Adipocyte (in vitro differentiated cells): ENCODE measurements at regions not wholly inside any gene's neighbourhood (a gene's known extent, or its start where the extent isn't known, plus 50 kb on each side); places are given as distances from the start of the nearest gene placed in this dataset.

Experiments used
- DNase-seq: peaks from one replicate; pipeline ENCODE4 v3.0.0-alpha.2; 2015; ENCODE audit warnings: low read depth
- H3K27me3 ChIP-seq: replicated peaks from 2 replicates; pipeline ENCODE4 v1.7.0; 2013; ENCODE audit warnings: mild to moderate bottlenecking, low read length, moderate library complexity; ENCODE audit not compliant: control insufficient read depth, insufficient read depth
- H3K36me3 ChIP-seq: 2 replicates; pipeline ENCODE4 v1.7.0; 2013; ENCODE audit warnings: low read length, mild to moderate bottlenecking, moderate library complexity; ENCODE audit not compliant: control insufficient read depth, insufficient read depth, severe bottlenecking
- H3K4me1 ChIP-seq: 2 replicates; pipeline ENCODE4 v1.7.0; 2013; ENCODE audit warnings: mild to moderate bottlenecking, low read length, moderate library complexity; ENCODE audit not compliant: control insufficient read depth, insufficient read depth
- H3K4me3 ChIP-seq: 2 replicates; pipeline ENCODE4 v1.7.0; 2013; ENCODE audit warnings: mild to moderate bottlenecking, low read length, moderate library complexity
- H3K9ac ChIP-seq: 2 replicates; pipeline ENCODE4 v1.7.0; 2013; ENCODE audit warnings: mild to moderate bottlenecking, low read length, moderate library complexity
- H3K9me3 ChIP-seq: 2 replicates; pipeline ENCODE4 v1.7.0; 2013; ENCODE audit warnings: mild to moderate bottlenecking, low read length, moderate library complexity; ENCODE audit not compliant: control insufficient read depth

DNA sequence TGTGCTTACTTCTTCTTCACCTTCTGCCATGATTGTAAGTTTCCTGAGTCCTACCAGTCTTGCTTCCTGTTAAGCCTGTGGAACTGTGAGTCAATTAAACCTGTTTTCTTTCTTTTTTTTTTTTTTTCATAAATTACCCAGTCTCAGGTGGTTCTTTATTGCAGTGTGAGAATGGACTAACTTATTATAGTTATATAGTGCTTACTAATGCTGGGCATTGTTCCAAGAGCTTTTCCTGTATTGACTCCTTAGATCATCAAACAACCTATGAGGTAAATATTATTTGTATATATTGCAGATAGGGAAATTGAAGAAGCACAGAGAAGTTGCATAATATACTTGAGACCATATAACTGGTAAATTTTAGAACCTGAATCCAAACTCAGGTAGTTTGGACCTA lies 98.1 kb downstream of the MBL2 start:
- Histone ChIP-seq H3K9me3 (peaks cover 6% of the 10 kb centered on the region), H3K27me3 (peaks cover 3% of the 10 kb centered on the region), H3K9ac (no peak overlapping the region), H3K4me1 (no peaks in the 10 kb centered on the region), H3K36me3 (no peaks in the 10 kb centered on the region), H3K4me3 (no peak overlapping the region)
- DNase-seq: no peak

DNA sequence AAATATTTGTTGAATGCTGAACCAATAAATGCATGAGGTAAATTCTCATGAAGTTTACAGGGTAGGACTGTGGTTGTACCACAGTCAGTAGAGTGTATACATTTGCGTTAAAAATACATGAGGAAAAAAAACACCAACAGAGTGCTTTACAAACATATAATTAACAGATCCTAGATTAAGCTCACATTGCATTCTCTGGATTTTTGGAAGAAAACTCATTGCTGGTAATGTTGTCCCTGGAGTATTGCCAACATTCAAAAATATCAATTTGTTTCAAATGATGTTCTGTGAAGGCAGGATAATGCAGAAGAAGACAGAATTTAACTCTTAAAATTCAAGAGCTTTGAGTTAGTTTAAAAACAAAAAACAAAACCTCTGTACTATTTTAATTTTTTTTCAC lies 95.5 kb downstream of the MBL2 start:
- Histone ChIP-seq H3K4me3 (no peak overlapping the region), H3K36me3 (no peaks in the 10 kb centered on the region), H3K4me1 (no peaks in the 10 kb centered on the region), H3K9ac (no peak overlapping the region), H3K27me3 (peaks cover 3% of the 10 kb centered on the region), H3K9me3 (no peaks in the 10 kb centered on the region)
- DNase-seq: peak; percentile 49

DNA sequence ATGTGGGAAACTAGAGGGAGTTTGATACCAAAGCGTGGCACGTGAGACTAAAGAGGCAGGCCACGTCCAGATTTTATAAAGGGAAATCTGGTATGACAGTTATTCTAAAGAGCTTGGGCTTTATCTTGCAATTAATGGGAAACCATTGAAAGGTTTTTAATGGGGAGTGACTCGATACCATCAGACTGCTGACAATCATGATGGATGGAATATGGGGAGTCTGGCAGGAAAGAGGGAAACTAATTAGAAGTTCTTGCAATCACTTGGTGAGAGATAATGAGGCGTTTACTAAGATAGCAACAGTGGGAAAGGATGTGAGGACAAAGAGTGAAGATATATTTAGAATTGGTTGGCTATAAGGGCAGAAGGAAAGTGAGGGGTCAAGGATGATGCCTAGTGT lies 94.0 kb downstream of the MBL2 start:
- Histone ChIP-seq H3K4me3 (no peak overlapping the region), H3K9ac (no peak overlapping the region)
- DNase-seq: no peak

DNA sequence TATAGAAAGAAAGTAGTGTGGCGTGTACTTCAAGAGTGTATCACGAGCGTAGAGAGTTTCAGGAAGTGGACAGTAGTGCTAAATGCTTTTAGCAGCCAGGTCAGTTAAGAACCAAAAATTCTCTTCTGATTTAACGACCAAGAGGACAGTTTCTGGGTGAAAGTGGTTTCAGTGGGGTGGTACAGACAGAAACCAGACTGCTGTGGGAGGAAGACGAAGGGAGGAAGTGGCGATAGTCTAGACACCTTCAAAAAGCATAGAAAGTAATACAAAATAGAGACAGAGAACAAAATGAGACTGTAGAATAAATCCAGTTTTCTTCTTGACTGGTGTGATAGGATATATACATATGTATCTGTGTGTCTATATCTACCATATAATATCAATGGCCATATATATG lies 93.5 kb downstream of the MBL2 start:
- H3K27me3 ChIP-seq: peaks cover 3% of the 10 kb centered on the region
- no peaks in the 10 kb centered on the region for H3K9me3 ChIP-seq
- no peak for DNase-seq
- H3K9ac ChIP-seq: no peak overlapping the region
- no peaks in the 10 kb centered on the region for H3K36me3 ChIP-seq
- no peaks in the 10 kb centered on the region for H3K4me1 ChIP-seq
- no peak overlapping the region for H3K4me3 ChIP-seq

More for the DNA sequence above, 94.0 kb downstream of the MBL2 start:
- Histone ChIP-seq H3K9me3 (no peaks in the 10 kb centered on the region), H3K36me3 (no peaks in the 10 kb centered on the region), H3K27me3 (peaks cover 3% of the 10 kb centered on the region), H3K4me1 (no peaks in the 10 kb centered on the region)

DNA sequence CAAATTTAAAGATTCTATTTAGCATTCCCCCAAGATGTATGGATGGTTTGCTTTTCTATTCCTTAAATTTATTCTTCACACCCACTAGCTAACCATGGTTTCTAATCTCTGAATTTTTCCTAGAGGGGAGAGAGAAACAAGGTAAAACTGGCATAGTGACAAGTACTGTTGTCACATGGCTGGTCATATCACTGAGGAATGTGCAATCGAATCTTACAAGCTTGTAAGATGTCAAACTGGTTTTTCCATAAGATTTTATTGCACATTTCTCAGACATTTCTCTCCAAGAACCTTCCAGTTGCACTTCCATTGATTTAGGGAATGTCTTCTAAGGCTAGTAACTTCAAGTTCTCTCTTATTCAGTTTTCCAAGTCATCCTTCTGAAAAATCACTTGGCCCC lies 89.8 kb downstream of the MBL2 start:
- no peaks in the 10 kb centered on the region for H3K9me3 ChIP-seq
- H3K4me1 ChIP-seq: no peaks in the 10 kb centered on the region
- DNase-seq: no peak
- no peak overlapping the region for H3K4me3 ChIP-seq
- no peak overlapping the region for H3K9ac ChIP-seq
- H3K36me3 ChIP-seq: no peaks in the 10 kb centered on the region
- H3K27me3 ChIP-seq: no peaks in the 10 kb centered on the region

DNA sequence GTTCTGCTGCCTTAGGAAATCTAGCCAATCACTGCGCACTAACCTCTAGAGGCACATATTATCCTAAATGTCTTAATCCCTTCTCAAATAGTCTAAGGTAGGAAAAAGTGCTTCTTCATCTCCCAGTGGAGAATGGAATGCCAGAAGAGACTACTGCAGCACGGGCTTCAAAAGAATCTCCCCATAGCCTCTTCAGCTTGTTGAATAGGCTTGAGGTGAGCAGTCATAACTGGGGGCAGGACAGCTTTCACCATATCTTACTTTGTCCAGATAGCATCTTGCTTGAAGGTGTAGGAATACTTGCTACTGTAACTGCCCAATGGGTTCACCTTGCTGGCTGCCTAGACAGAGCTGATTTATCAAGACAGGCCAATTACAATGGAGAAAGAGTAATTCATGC lies 88.8 kb downstream of the MBL2 start:
- no peaks in the 10 kb centered on the region for H3K27me3 ChIP-seq
- DNase-seq: no peak
- H3K36me3 ChIP-seq: no peaks in the 10 kb centered on the region
- H3K9me3 ChIP-seq: no peaks in the 10 kb centered on the region
- no peaks in the 10 kb centered on the region for H3K4me1 ChIP-seq
- H3K9ac ChIP-seq: no peak overlapping the region
- H3K4me3 ChIP-seq: no peak overlapping the region

DNA sequence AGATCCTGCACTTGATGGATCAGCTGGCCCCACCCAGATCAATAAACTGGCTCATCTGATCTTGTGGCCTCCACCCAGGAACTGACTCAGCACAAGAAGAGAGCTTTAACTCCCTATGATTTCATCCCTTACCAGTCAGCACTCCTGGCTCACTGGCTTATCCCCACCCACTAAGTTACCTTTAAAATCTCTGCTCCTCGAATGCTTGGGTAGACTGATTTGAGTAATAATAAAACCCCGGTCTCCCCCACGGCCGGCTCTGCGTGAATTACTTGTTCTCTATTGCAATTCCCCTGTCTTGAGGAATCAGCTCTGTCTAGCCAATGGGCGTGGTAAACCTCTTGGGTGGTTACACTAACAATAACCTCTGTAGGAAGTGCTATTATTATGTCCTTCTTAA lies 83.7 kb downstream of the MBL2 start:
- no peak overlapping the region for H3K9ac ChIP-seq
- no peak for DNase-seq
- no peak overlapping the region for H3K4me3 ChIP-seq

DNA sequence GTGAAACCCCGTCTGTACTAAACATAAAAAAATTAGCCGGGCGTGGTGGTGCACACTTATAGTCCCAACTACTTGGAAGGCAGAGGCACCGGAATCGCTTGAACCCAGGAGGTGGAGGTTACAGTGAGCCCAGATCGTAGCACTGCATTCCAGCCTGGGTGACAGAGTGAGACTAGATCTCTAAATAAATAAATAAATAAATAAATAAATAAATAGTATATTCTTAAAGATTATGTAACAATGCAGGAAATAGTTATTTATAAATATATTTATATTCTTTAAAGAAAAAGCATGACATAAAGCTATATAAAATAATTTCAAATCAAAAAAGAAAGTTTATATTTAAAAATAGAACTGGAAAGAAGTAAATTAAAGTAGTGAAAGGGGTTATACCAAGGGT lies 76.4 kb downstream of the MBL2 start:
- Histone ChIP-seq H3K4me3 (no peak overlapping the region), H3K36me3 (no peaks in the 10 kb centered on the region), H3K9ac (no peak overlapping the region), H3K4me1 (no peaks in the 10 kb centered on the region), H3K27me3 (no peaks in the 10 kb centered on the region), H3K9me3 (peaks cover 7% of the 10 kb centered on the region)
- DNase-seq: no peak

More for the DNA sequence above, 83.7 kb downstream of the MBL2 start:
- H3K27me3 ChIP-seq: no peaks in the 10 kb centered on the region
- H3K36me3 ChIP-seq: no peaks in the 10 kb centered on the region
- no peaks in the 10 kb centered on the region for H3K4me1 ChIP-seq
- H3K9me3 ChIP-seq: peaks cover 14% of the 10 kb centered on the region

DNA sequence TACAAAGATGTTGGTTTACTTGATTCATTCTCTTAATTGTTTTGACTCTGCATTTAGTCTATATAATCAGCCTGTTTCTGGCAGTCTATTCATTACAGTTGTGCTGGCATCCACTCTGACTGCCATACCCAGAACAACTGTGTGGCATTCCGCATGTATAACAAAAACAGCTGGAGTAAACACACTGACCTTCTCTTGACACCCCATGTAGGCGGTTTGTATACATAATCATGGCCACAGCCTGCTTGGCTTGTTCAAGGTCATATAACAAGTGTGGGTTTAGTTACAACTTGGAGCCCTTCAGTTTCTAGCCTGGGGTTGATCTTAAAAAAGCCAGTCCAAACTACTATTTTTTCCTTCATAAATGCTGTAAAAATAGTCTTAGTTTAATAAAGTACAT lies 70.9 kb downstream of the MBL2 start:
- peak; percentile 59 for DNase-seq
- Histone ChIP-seq H3K36me3 (no peaks in the 10 kb centered on the region), H3K4me3 (no peak overlapping the region), H3K4me1 (no peaks in the 10 kb centered on the region), H3K9me3 (no peaks in the 10 kb centered on the region), H3K27me3 (no peaks in the 10 kb centered on the region), H3K9ac (no peak overlapping the region)

DNA sequence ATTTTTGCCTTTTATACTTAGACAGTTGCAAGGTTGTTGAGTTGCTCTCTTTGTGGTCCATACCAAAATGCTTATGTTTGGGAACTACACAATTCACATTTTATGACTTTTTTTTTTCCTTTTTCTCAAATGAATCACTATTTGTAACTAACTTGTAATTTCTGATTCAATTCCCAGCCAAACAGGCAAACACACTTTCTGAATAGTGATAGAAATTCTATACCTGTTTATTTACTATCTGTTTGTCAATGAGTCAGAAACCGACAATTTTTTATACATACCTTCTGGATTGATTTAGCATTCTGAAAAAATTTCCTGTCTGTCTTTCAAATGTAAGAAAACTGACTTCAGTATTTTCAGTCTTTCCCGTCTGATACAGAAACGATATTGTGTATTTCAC lies 69.1 kb downstream of the MBL2 start:
- H3K36me3 ChIP-seq: no peaks in the 10 kb centered on the region
- H3K4me1 ChIP-seq: no peaks in the 10 kb centered on the region
- no peak overlapping the region for H3K9ac ChIP-seq
- H3K9me3 ChIP-seq: no peaks in the 10 kb centered on the region
- peak; percentile 2 for DNase-seq
- H3K4me3 ChIP-seq: peak overlapping the region; percentile 2
- no peaks in the 10 kb centered on the region for H3K27me3 ChIP-seq

DNA sequence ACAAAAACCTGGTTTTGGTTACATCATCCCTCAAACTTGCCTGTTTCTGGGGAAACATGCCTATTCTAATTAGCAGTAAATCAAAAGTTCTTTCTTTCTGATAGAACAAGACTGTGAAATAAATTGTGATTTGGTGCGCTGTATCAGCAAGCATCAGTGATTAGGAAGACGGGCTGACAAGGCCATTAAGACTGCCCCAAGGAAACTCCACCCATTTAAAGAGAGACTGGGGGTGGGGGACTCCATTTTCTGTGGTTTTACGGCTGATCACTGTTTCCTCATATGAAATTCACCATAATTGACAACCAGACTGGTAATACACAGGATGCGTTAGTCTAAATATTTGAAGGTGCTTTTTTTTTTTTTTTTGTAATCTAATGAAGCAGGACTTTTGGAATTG lies 68.7 kb downstream of the MBL2 start:
- no peaks in the 10 kb centered on the region for H3K9me3 ChIP-seq
- H3K27me3 ChIP-seq: no peaks in the 10 kb centered on the region
- peak; percentile 36 for DNase-seq
- H3K9ac ChIP-seq: no peak overlapping the region
- H3K4me3 ChIP-seq: peak overlapping the region; percentile 2
- H3K4me1 ChIP-seq: no peaks in the 10 kb centered on the region
- H3K36me3 ChIP-seq: no peaks in the 10 kb centered on the region

DNA sequence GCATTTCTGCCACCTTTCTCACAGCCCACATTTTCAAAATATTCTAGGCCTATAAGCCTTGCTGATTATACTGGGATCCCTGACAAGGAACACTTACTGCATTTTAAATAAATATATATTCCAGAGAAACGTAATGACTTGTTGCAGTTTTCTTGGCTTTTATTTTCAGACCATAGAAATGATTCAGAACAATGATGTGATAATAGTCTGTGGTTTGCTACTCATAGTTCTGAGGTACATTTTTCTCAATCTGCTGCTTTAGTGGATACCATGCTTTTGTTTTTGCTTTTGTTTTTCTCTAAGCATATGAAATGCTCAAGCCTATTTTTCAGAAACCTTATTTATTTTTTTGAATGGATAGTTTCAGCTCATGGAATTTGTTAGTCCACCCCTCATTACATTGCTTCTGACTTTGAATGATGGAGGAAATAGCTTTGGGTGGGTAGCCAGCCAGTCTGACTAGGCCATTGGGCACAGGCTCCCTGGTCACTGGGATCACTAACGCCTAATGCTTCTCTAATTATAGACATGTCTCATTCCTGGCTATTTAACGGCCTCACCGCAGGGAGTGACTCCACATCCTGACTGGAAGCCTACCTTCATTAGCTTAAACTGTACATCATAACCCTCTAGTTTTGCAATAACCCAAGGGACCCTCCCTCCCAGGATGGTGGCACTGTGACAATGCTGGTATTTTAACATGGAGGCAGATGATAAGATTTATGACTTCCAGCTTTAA lies 66.1 kb downstream of the MBL2 start:
- no peaks in the 10 kb centered on the region for H3K4me1 ChIP-seq
- H3K27me3 ChIP-seq: no peaks in the 10 kb centered on the region
- no peaks in the 10 kb centered on the region for H3K36me3 ChIP-seq
- DNase-seq: peak; percentile 35
- no peak overlapping the region for H3K4me3 ChIP-seq
- H3K9ac ChIP-seq: no peak overlapping the region
- H3K9me3 ChIP-seq: no peaks in the 10 kb centered on the region
